ENCODE measurements at regions not wholly inside any gene's neighbourhood (a gene's known extent, or its start where the extent isn't known, plus 50 kb on each side); places are given as distances from the start of the nearest gene placed in this dataset.
"Not testable (repeated sequence)": the region's sequence is repeated elsewhere in the genome, so short reads cannot be mapped to it uniquely, and the experiment has no call there.

- Histone ChIP-seq H3K4me1 (ENCODE audit: control insufficient read depth, extremely low read depth, insufficient read depth, low read length) (no peaks in the 10 kb centered on the region), H2AFZ (ENCODE audit: low read depth, low read length) (no peak overlapping the region), H3K36me3 (ENCODE audit: control insufficient read depth in 2 of 2, extremely low read depth in 1 of 2, insufficient read depth in 2 of 2, low read length in 2 of 2) (no peaks in the 10 kb centered on the region), H3K4me3 (replicated peaks in 1 of 3; ENCODE audit: insufficient read depth in 1 of 3, low read depth in 1 of 3, low read length in 3 of 3) (no peak overlapping the region), H4K20me1 (replicated peaks; ENCODE audit: control insufficient read depth, extremely low read depth, insufficient read depth, low read length) (no peaks in the 10 kb centered on the region), H3K79me2 (ENCODE audit: control insufficient read depth, insufficient read depth, low read length) (no peaks in the 10 kb centered on the region), H3K27ac (ENCODE audit: insufficient read depth, low read depth, low read length) (no peak overlapping the region), H3K9ac (replicated peaks; ENCODE audit: extremely low read depth, insufficient read depth, low read length) (no peak overlapping the region), H3K9me3 (replicated peaks; ENCODE audit: control insufficient read depth, insufficient read depth, low read length) (peaks cover 4% of the 10 kb centered on the region), H3K27me3 (ENCODE audit: control insufficient read depth in 2 of 2, insufficient read depth in 2 of 2, low read length in 2 of 2) (no peaks in the 10 kb centered on the region), H3K9me1 (replicated peaks; ENCODE audit: control insufficient read depth, extremely low read depth, insufficient read depth, low read length) (no peaks in the 10 kb centered on the region), H3K4me2 (ENCODE audit: insufficient read depth, low read length) (no peak overlapping the region)
- no peak for FAIRE-seq
- dilution Hi-C loops (cut with MboI; ENCODE audit: extremely low pct_ligation_motif_present, low sequenced_read_pairs) (no loop called here), intact Hi-C loops (cut with micrococcal nuclease) (no loop called here)
- no peak for DNase-seq (ENCODE audit: low read depth, low spot score)
- TF ChIP-seq GATA2 (IDR thresholded peaks at IDR 0.05; ENCODE audit: insufficient read depth, insufficient read length, low read depth, low read length) (no peak), MAX (IDR thresholded peaks at IDR 0.05; ENCODE audit: insufficient read depth, insufficient read length) (no peak), POLR2A (IDR thresholded peaks at IDR 0.05; ENCODE audit: low read depth, low read length) (no peak), EZH2 (IDR thresholded peaks at IDR 0.05; ENCODE audit: borderline replicate concordance, low read depth, low read length, severe bottlenecking) (no peak)
- ChIA-PET POLR2A (no interaction called here), CTCF (no interaction called here)
- BruUV-seq (replicated peaks), result no TSS peak
These were observed 640.5 kb downstream of the TMEM182 start for GRCh38 chr2:103402336-103402735.

- Histone ChIP-seq H4K20me1 (replicated peaks; ENCODE audit: control insufficient read depth, extremely low read depth, insufficient read depth, low read length) (no peaks in the 10 kb centered on the region), H3K9me3 (replicated peaks; ENCODE audit: control insufficient read depth, insufficient read depth, low read length) (peaks cover 4% of the 10 kb centered on the region), H3K4me3 (replicated peaks in 1 of 3; ENCODE audit: insufficient read depth in 1 of 3, low read depth in 1 of 3, low read length in 3 of 3) (no peak overlapping the region), H3K4me2 (ENCODE audit: insufficient read depth, low read length) (no peak overlapping the region), H2AFZ (ENCODE audit: low read depth, low read length) (no peak overlapping the region), H3K9ac (replicated peaks; ENCODE audit: extremely low read depth, insufficient read depth, low read length) (no peak overlapping the region), H3K27ac (ENCODE audit: insufficient read depth, low read depth, low read length) (no peak overlapping the region), H3K4me1 (ENCODE audit: control insufficient read depth, extremely low read depth, insufficient read depth, low read length) (no peaks in the 10 kb centered on the region), H3K79me2 (ENCODE audit: control insufficient read depth, insufficient read depth, low read length) (no peaks in the 10 kb centered on the region), H3K27me3 (ENCODE audit: control insufficient read depth in 2 of 2, insufficient read depth in 2 of 2, low read length in 2 of 2) (no peaks in the 10 kb centered on the region), H3K36me3 (ENCODE audit: control insufficient read depth in 2 of 2, extremely low read depth in 1 of 2, insufficient read depth in 2 of 2, low read length in 2 of 2) (no peaks in the 10 kb centered on the region), H3K9me1 (replicated peaks; ENCODE audit: control insufficient read depth, extremely low read depth, insufficient read depth, low read length) (no peaks in the 10 kb centered on the region)
- ChIA-PET POLR2A (no interaction called here), CTCF (no interaction called here)
- intact Hi-C loops (cut with micrococcal nuclease), result no loop called here
- dilution Hi-C loops (cut with MboI; ENCODE audit: extremely low pct_ligation_motif_present, low sequenced_read_pairs), result no loop called here
- DNase-seq (ENCODE audit: low read depth, low spot score) (no peak), FAIRE-seq (no peak)
- BruUV-seq (replicated peaks), result no TSS peak
- no peak for TF ChIP-seq CTCF (IDR thresholded peaks at IDR 0.05; ENCODE audit: extremely low read depth in 1 of 2, insufficient read depth in 1 of 2, low read depth in 1 of 2, low read length in 2 of 2)
- TF ChIP-seq MYC (IDR thresholded peaks at IDR 0.05; ENCODE audit: low read depth, low read length), result no peak
- TF ChIP-seq EZH2 (IDR thresholded peaks at IDR 0.05; ENCODE audit: borderline replicate concordance, low read depth, low read length, severe bottlenecking), result no peak
These were observed 641.1 kb downstream of the TMEM182 start for GRCh38 chr2:103402944-103403343.

GRCh38 chr2:103403388-103403787 lies 641.6 kb downstream of the TMEM182 start:
- H3K27me3 ChIP-seq (ENCODE audit: control insufficient read depth in 2 of 2, insufficient read depth in 2 of 2, low read length in 2 of 2); FAIRE-seq; H3K9me3 ChIP-seq (replicated peaks; ENCODE audit: control insufficient read depth, insufficient read depth, low read length); H3K4me3 ChIP-seq (replicated peaks in 1 of 3; ENCODE audit: insufficient read depth in 1 of 3, low read depth in 1 of 3, low read length in 3 of 3); H3K36me3 ChIP-seq (ENCODE audit: control insufficient read depth in 2 of 2, extremely low read depth in 1 of 2, insufficient read depth in 2 of 2, low read length in 2 of 2); BruUV-seq (replicated peaks); H3K4me2 ChIP-seq (ENCODE audit: insufficient read depth, low read length); H4K20me1 ChIP-seq (replicated peaks; ENCODE audit: control insufficient read depth, extremely low read depth, insufficient read depth, low read length); H3K27ac ChIP-seq (ENCODE audit: insufficient read depth, low read depth, low read length); dilution Hi-C loops (cut with MboI; ENCODE audit: extremely low pct_ligation_motif_present, low sequenced_read_pairs); H3K9me1 ChIP-seq (replicated peaks; ENCODE audit: control insufficient read depth, extremely low read depth, insufficient read depth, low read length); CTCF ChIA-PET; POLR2A ChIA-PET; H3K79me2 ChIP-seq (ENCODE audit: control insufficient read depth, insufficient read depth, low read length); H3K4me1 ChIP-seq (ENCODE audit: control insufficient read depth, extremely low read depth, insufficient read depth, low read length); intact Hi-C loops (cut with micrococcal nuclease); DNase-seq (ENCODE audit: low read depth, low spot score); H3K9ac ChIP-seq (replicated peaks; ENCODE audit: extremely low read depth, insufficient read depth, low read length); H2AFZ ChIP-seq (ENCODE audit: low read depth, low read length): not testable (repeated sequence)

All from endothelial cell of umbilical vein (primary cell).